Parathyroid adenoma (tissue), 2 donors: ENCODE measurements at regions not wholly inside any gene's neighbourhood (a gene's known extent, or its start where the extent isn't known, plus 50 kb on each side); places are given as distances from the start of the nearest gene placed in this dataset.

Experiments
- H2AFZ ChIP-seq: fragments of 300-600 bp; sonication (generic); one replicate; pipeline ENCODE4 v1.7.0; 2017; ENCODE audit warnings: antibody characterized with exemption, mild to moderate bottlenecking
- H3K27ac ChIP-seq: fragments of 300-600 bp; sonication (generic); one replicate; pipeline ENCODE4 v1.7.0; 2017
- H3K27me3 ChIP-seq: fragments of 300-600 bp; sonication (generic); one replicate; pipeline ENCODE4 v1.7.0; 2017; ENCODE audit warnings: low read length; ENCODE audit not compliant: control insufficient read depth, insufficient read depth
- H3K36me3 ChIP-seq: fragments of 300-600 bp; sonication (generic); one replicate; pipeline ENCODE4 v1.7.0; 2017; ENCODE audit warnings: low read length; ENCODE audit not compliant: control insufficient read depth, insufficient read depth
- H3K4me1 ChIP-seq: fragments of 300-600 bp; sonication (generic); one replicate; pipeline ENCODE4 v1.7.0; 2017; ENCODE audit warnings: control low read depth
- H3K4me2 ChIP-seq: fragments of 300-600 bp; sonication (generic); one replicate; pipeline ENCODE4 v1.7.0; 2017; ENCODE audit warnings: low read length
- H3K4me3 ChIP-seq: fragments of 300-600 bp; sonication (generic); one replicate; pipeline ENCODE4 v1.7.0; 2017; ENCODE audit warnings: low read depth, low read length
- H3K79me2 ChIP-seq: fragments of 300-600 bp; sonication (generic); one replicate; pipeline ENCODE4 v1.7.0; 2017; ENCODE audit warnings: control low read depth
- H3K9ac ChIP-seq: fragments of 300-600 bp; sonication (generic); one replicate; pipeline ENCODE4 v1.7.0; 2017; ENCODE audit warnings: mild to moderate bottlenecking
- H3K9me3 ChIP-seq: fragments of 300-600 bp; sonication (generic); one replicate; pipeline ENCODE4 v1.7.0; 2017; ENCODE audit warnings: low read length; ENCODE audit not compliant: control insufficient read depth
- TF ChIP-seq, protein P1 (sequence below): fragments of 300-600 bp; sonication (generic); IDR thresholded peaks from one replicate; pipeline ENCODE4 v1.7.0; 2017; ENCODE audit warnings: antibody characterized with exemption, mild to moderate bottlenecking
- donor health status: primary hyperparathyroidism.

DNA sequence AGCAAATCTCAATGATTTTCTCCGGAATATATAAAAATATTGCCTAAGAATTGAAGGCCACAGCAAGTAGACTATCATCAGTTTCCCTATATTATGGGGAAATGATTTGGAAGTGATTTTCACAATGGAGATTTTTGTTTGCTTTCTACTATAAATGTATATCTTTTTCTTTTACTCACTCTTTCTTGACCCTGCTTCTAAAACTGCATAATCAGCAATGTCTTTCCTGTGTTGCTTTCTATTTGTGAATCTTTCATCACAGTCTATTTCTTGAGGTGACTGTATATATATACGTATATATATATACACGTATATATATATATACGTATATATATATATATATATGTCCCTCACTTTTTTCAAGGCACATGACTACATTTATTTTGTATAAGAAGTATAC is 622.6 kb downstream of the DTWD2 start:
- H3K36me3 ChIP-seq, result no peaks in the 10 kb centered on the region
- H3K9ac ChIP-seq, result no peak overlapping the region
- no peaks in the 10 kb centered on the region for H3K4me1 ChIP-seq
- no peak overlapping the region for H3K4me3 ChIP-seq
- TF ChIP-seq, protein P1, sequence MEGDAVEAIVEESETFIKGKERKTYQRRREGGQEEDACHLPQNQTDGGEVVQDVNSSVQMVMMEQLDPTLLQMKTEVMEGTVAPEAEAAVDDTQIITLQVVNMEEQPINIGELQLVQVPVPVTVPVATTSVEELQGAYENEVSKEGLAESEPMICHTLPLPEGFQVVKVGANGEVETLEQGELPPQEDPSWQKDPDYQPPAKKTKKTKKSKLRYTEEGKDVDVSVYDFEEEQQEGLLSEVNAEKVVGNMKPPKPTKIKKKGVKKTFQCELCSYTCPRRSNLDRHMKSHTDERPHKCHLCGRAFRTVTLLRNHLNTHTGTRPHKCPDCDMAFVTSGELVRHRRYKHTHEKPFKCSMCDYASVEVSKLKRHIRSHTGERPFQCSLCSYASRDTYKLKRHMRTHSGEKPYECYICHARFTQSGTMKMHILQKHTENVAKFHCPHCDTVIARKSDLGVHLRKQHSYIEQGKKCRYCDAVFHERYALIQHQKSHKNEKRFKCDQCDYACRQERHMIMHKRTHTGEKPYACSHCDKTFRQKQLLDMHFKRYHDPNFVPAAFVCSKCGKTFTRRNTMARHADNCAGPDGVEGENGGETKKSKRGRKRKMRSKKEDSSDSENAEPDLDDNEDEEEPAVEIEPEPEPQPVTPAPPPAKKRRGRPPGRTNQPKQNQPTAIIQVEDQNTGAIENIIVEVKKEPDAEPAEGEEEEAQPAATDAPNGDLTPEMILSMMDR, result no peak
- H3K27ac ChIP-seq, result no peak overlapping the region
- no peak overlapping the region for H2AFZ ChIP-seq
- no peak overlapping the region for H3K4me2 ChIP-seq
- H3K79me2 ChIP-seq, result no peaks in the 10 kb centered on the region
- H3K27me3 ChIP-seq, result no peaks in the 10 kb centered on the region
- H3K9me3 ChIP-seq, result no peaks in the 10 kb centered on the region

DNA sequence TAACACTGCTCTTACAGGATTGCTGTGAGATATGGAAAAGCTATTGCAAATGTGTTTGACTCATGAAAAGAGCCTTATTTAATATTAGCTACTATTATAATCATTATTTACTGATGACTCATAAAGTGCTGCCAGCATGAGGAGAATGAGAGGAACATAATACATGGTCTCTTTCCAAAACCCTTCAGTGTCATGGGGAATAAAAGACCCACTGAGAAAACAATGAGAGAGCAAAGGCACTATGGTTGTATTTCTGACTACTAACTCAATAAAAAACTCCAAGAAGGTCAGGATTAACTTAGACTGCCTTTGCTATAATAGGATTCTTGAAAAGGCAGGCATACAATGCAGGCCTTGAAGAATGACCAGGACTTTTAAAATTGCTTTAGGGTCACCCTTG is 633.5 kb downstream of the DTWD2 start:
- Histone ChIP-seq H3K4me3 (no peak overlapping the region), H3K4me2 (no peak overlapping the region), H3K27me3 (no peaks in the 10 kb centered on the region), H3K9me3 (no peaks in the 10 kb centered on the region), H3K4me1 (no peaks in the 10 kb centered on the region), H2AFZ (no peak overlapping the region), H3K27ac (no peak overlapping the region), H3K36me3 (no peaks in the 10 kb centered on the region), H3K9ac (no peak overlapping the region), H3K79me2 (no peaks in the 10 kb centered on the region)
- TF ChIP-seq, protein P1, result no peak

DNA sequence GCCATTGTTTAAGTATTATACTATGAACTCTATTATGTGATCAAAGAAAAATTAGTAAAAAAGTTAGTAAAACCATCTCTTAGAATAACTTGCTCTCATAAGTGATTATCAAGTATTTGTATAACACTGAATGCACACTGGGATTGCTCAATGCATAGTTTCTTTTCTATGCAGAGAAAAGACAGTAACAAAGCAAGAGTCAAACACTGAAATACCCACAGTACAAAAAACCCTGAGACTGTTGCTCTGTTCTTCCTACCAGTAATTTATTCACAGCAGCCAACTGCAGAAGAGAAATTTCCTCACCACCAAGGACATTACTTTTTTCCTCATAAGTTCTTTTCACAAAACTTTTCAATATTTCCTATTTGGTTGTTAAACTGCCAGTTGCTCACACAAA is 634.4 kb downstream of the DTWD2 start:
- TF ChIP-seq, protein P1, result no peak
- Histone ChIP-seq H3K4me2 (no peak overlapping the region), H3K4me1 (no peaks in the 10 kb centered on the region), H2AFZ (no peak overlapping the region), H3K27me3 (no peaks in the 10 kb centered on the region), H3K36me3 (no peaks in the 10 kb centered on the region), H3K9me3 (no peaks in the 10 kb centered on the region), H3K4me3 (no peak overlapping the region), H3K9ac (no peak overlapping the region), H3K79me2 (no peaks in the 10 kb centered on the region), H3K27ac (no peak overlapping the region)

DNA sequence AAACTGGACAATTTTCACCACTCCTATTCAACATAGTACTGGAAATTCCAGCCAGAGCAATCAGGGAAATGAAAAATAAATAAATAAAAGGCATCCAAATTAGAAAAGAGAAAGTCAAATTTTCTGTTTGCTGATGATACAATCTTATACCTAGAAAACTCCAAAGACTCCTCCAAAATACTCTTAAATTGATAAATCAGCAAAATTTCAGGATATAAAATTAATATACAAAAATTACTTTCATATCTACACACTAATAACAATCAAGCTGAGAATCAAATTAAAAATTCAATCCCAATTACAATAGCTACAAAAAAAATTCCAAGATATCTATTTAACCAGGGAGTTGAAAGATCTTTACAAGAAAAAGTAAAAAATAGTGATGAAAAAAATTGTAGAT is 651.9 kb downstream of the DTWD2 start:
- no peaks in the 10 kb centered on the region for H3K36me3 ChIP-seq
- H2AFZ ChIP-seq, result no peak overlapping the region
- H3K27ac ChIP-seq, result no peak overlapping the region
- TF ChIP-seq, protein P1, result no peak
- no peaks in the 10 kb centered on the region for H3K9me3 ChIP-seq
- H3K4me2 ChIP-seq, result no peak overlapping the region
- no peaks in the 10 kb centered on the region for H3K79me2 ChIP-seq
- H3K4me3 ChIP-seq, result no peak overlapping the region
- H3K27me3 ChIP-seq, result no peaks in the 10 kb centered on the region
- no peaks in the 10 kb centered on the region for H3K4me1 ChIP-seq
- no peak overlapping the region for H3K9ac ChIP-seq

DNA sequence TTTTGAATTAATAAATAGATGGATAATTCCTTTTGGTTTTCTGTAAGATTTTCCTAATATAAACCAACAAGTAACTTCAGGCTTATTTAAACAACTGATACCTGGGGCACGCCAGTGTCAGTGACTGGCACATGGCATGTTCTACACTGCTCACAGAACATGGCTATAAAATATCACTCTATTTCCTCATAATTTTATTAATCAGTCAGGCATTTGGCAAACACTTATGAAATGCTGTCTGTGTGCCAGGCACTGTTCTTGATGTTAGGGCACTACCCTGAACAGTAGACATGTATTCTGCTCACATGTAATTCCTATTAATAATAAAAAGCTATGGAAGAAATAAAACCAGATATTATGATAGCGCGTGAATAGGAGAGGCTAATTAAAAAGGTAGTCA is 661.0 kb downstream of the DTWD2 start:
- no peak overlapping the region for H3K27ac ChIP-seq
- H3K4me2 ChIP-seq, result no peak overlapping the region
- no peaks in the 10 kb centered on the region for H3K36me3 ChIP-seq
- no peak overlapping the region for H3K4me3 ChIP-seq
- no peaks in the 10 kb centered on the region for H3K4me1 ChIP-seq
- no peaks in the 10 kb centered on the region for H3K27me3 ChIP-seq
- TF ChIP-seq, protein P1, result no peak
- no peak overlapping the region for H2AFZ ChIP-seq
- no peak overlapping the region for H3K9ac ChIP-seq
- H3K79me2 ChIP-seq, result no peaks in the 10 kb centered on the region
- H3K9me3 ChIP-seq, result no peaks in the 10 kb centered on the region
